Panc1 (cell line): ENCODE measurements at regions not wholly inside any gene's neighbourhood (a gene's known extent, or its start where the extent isn't known, plus 50 kb on each side); places are given as distances from the start of the nearest gene placed in this dataset.

Experiments
- ATAC-seq: fragments of 200-7000 bp; cut with Tn5 transposase; 2 replicates; pipeline ENCODE4 v1.9.1; 2020; ENCODE audit warnings: mild to moderate bottlenecking, moderate library complexity
- BruUV-seq: library from RNA; stranded (reverse); fragments of 400-500 nt; replicated peaks from 2 replicates; lab custom pipeline; 2021; lab: Mats Ljungman, UMichigan
- CTCF ChIA-PET: fragments of 300-600 bp; sonication (Branson Sonifier 250); formaldehyde crosslinking; loops from one replicate; lab custom pipeline; 2022; ENCODE audit warnings: antibody characterized with exemption; lab: Charles Lee
- POLR2A ChIA-PET: fragments of 300-600 bp; sonication (Branson Sonifier 250); formaldehyde crosslinking; loops from one replicate; lab custom pipeline; 2022; ENCODE audit warnings: antibody characterized with exemption; lab: Charles Lee
- DNase-seq: peaks from one replicate; pipeline ENCODE4 v3.0.0-alpha.2; 2010; ENCODE audit warnings: low read depth, low spot score
- H3K27ac ChIP-seq: 2 replicates; pipeline ENCODE4 v1.5.1; 2011; ENCODE audit warnings: mild to moderate bottlenecking, low read length, inconsistent platforms
- H3K27me3 ChIP-seq: fragments of 200-500 bp; sonication (Bioruptor generic); 2 replicates; pipeline ENCODE4 v1.6.0; 2014; ENCODE audit warnings: low read length, inconsistent platforms; ENCODE audit not compliant: control insufficient read depth, insufficient read depth
- H3K36me3 ChIP-seq: fragments of 200-500 bp; sonication (Bioruptor generic); 2 replicates; pipeline ENCODE4 v1.5.1; 2014; ENCODE audit warnings: inconsistent platforms, mild to moderate bottlenecking, low read length, moderate library complexity; ENCODE audit not compliant: control insufficient read depth, insufficient read depth
- H3K4me1 ChIP-seq: 2 replicates; pipeline ENCODE4 v1.5.1; 2011; ENCODE audit warnings: inconsistent platforms, mild to moderate bottlenecking, low read length, moderate library complexity; ENCODE audit not compliant: control insufficient read depth, insufficient read depth
- H3K4me3 ChIP-seq, 2 experiments: 2 replicates each; pipeline ENCODE4 v1.5.1; 2011 to 2012; ENCODE audit warnings: low read depth in 2 of 2, low read length in 2 of 2, mild to moderate bottlenecking in 2 of 2, inconsistent platforms in 1 of 2, moderate library complexity in 1 of 2
- H3K9me3 ChIP-seq: fragments of 200-500 bp; sonication (Bioruptor generic); 2 replicates; pipeline ENCODE4 v1.5.1; 2014; ENCODE audit warnings: low read depth, mild to moderate bottlenecking, inconsistent platforms, low read length, moderate library complexity; ENCODE audit not compliant: control insufficient read depth, insufficient read depth
- CTCF ChIP-seq: fragments of 450-650 bp; IDR thresholded peaks from 2 replicates; pipeline ENCODE4 v1.5.1; 2017; ENCODE audit warnings: mild to moderate bottlenecking
- POLR2AphosphoS5 ChIP-seq: IDR thresholded peaks from 2 replicates; pipeline ENCODE4 v1.6.1; 2012; ENCODE audit warnings: mild to moderate bottlenecking, low read depth, low read length, moderate library complexity
- REST ChIP-seq, 2 experiments: IDR thresholded peaks; 2 replicates each; pipeline ENCODE4 v1.6.1; 2011 to 2012; ENCODE audit warnings: low read depth in 2 of 2, control low read depth in 1 of 2, low read length in 1 of 2, mild to moderate bottlenecking in 1 of 2, moderate library complexity in 1 of 2; ENCODE audit not compliant: insufficient read depth in 1 of 2
- SIN3A ChIP-seq: IDR thresholded peaks from 2 replicates; pipeline ENCODE4 v1.6.1; 2012; ENCODE audit warnings: low read depth, mild to moderate bottlenecking, low read length, moderate library complexity, borderline replicate concordance; ENCODE audit not compliant: insufficient read depth
- TCF7L2 ChIP-seq: IDR thresholded peaks from 2 replicates; pipeline ENCODE4 v1.6.1; 2011; ENCODE audit warnings: mild to moderate bottlenecking, low read depth, low read length, inconsistent platforms
- in situ Hi-C: cut with HindIII; loops from 2 replicates; pipeline ENCODE4 v1.10.0; 2016; ENCODE audit warnings: low sequenced_read_pairs, low pct_unique_long_range_greater_than_20kb
- intact Hi-C: fragments of 100-400 bp; cut with micrococcal nuclease; formaldehyde crosslinking; loops from one replicate; pipeline ENCODE4 v1.10.0; 2022; ENCODE audit not compliant: unreplicated experiment

- POLR2A ChIA-PET = interaction anchor here (0.6 kb wide), 1 partner anchor 14 kb away, joined by 6 read pairs; no protein-coding TSS in a partner anchor
- in situ Hi-C loops = no loop called here
- ATAC-seq = peak; percentile 69
Observed at GRCh38 chr3:159852821-159853505, 135.7 kb upstream of the IL12A start.

GRCh38 chr3:159853506-159853864, 135.2 kb upstream of the IL12A start:
- ATAC-seq = no peak
- TF ChIP-seq TCF7L2 (no peak), REST (IDR thresholded peaks at IDR 0.05; ENCODE audit: insufficient read depth in 1 of 2, low read depth in 2 of 2, low read length in 1 of 2) (no peak), POLR2AphosphoS5 (no peak), SIN3A (no peak), CTCF (no peak)
- no peak for DNase-seq
- intact Hi-C loops (no loop called here), in situ Hi-C loops (no loop called here)
- Histone ChIP-seq H3K36me3 (no peaks in the 10 kb centered on the region), H3K4me3 (no peak overlapping the region), H3K27me3 (no peaks in the 10 kb centered on the region), H3K9me3 (no peaks in the 10 kb centered on the region), H3K4me1 (peaks cover 39% of the 10 kb centered on the region), H3K27ac (peak overlapping the region; percentile 74; the same call in 1 of the 2 replicates)
- ChIA-PET POLR2A (interaction anchor here (0.6 kb wide), 1 partner anchor 15 kb away, joined by 6 read pairs; no protein-coding TSS in a partner anchor), CTCF (interaction anchor here (1.9 kb wide), 1 partner anchor 31 kb away, joined by 5 read pairs; no protein-coding TSS in a partner anchor)
- no TSS peak for BruUV-seq

More at GRCh38 chr3:159852821-159853505, 135.7 kb upstream of the IL12A start:
- CTCF ChIA-PET = interaction anchor here (1.9 kb wide), 1 partner anchor 32 kb away, joined by 5 read pairs; no protein-coding TSS in a partner anchor
- TF ChIP-seq CTCF (no peak), SIN3A (no peak), REST (IDR thresholded peaks at IDR 0.05; ENCODE audit: insufficient read depth in 1 of 2, low read depth in 2 of 2, low read length in 1 of 2) (no peak)
- Histone ChIP-seq H3K36me3 (no peaks in the 10 kb centered on the region), H3K4me3 (peak overlapping the region; percentile 12 to 40), H3K9me3 (no peaks in the 10 kb centered on the region), H3K4me1 (peaks cover 39% of the 10 kb centered on the region), H3K27me3 (no peaks in the 10 kb centered on the region), H3K27ac (peak overlapping the region; percentile 74)
- intact Hi-C loops = no loop called here
- no TSS peak for BruUV-seq
- no peak for DNase-seq
